RWPE1 (cell line): ENCODE measurements at regions not wholly inside any gene's neighbourhood (a gene's known extent, or its start where the extent isn't known, plus 50 kb on each side); places are given as distances from the start of the nearest gene placed in this dataset.

Source experiments
- CTCF ChIA-PET: fragments of 350-600 bp; sonication (Branson Sonifier 250); formaldehyde crosslinking; extraction: SDS; loops from one replicate; lab custom pipeline; 2021; lab: Yijun Ruan, JAX
- POLR2A ChIA-PET: fragments of 400-600 bp; formaldehyde crosslinking; extraction: SDS; loops from one replicate; lab custom pipeline; 2020; ENCODE audit warnings: antibody characterized with exemption; ENCODE audit not compliant: low non-redundant PET; lab: Yijun Ruan, JAX
- DNase-seq: peaks from one replicate; pipeline ENCODE4 v3.0.0; 2012; ENCODE audit warnings: low spot score
- H3K27ac ChIP-seq: fragments of 450-650 bp; 2 replicates; pipeline ENCODE4 v1.5.1; 2017
- TF ChIP-seq, protein P1 (sequence below): fragments of 450-650 bp; conservative IDR thresholded peaks from 2 replicates; pipeline ENCODE4 v1.5.1; 2017; ENCODE audit warnings: low read depth, mild to moderate bottlenecking

DNA sequence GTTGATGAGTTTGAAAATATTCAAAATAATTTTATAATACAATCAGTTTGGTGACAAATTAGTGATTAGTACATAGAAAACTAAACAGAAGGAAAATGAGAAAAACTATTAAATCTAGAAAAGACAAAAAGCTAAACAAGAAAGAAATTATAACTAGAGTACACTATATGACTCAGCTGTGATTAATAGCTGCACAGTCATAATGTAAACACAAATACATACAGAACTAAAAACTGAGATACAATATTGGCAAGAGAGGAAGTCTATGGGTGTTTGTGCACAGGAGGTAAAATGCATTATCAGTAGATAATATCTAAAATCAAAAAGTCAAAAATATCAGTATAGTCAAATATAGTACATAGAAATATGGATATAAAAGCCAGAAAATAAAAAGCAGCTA is 80.7 kb upstream of the PCSK6 start:
- POLR2A ChIA-PET = no interaction called here
- H3K27ac ChIP-seq = no peak overlapping the region
- TF ChIP-seq, protein P1, sequence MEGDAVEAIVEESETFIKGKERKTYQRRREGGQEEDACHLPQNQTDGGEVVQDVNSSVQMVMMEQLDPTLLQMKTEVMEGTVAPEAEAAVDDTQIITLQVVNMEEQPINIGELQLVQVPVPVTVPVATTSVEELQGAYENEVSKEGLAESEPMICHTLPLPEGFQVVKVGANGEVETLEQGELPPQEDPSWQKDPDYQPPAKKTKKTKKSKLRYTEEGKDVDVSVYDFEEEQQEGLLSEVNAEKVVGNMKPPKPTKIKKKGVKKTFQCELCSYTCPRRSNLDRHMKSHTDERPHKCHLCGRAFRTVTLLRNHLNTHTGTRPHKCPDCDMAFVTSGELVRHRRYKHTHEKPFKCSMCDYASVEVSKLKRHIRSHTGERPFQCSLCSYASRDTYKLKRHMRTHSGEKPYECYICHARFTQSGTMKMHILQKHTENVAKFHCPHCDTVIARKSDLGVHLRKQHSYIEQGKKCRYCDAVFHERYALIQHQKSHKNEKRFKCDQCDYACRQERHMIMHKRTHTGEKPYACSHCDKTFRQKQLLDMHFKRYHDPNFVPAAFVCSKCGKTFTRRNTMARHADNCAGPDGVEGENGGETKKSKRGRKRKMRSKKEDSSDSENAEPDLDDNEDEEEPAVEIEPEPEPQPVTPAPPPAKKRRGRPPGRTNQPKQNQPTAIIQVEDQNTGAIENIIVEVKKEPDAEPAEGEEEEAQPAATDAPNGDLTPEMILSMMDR = no peak; the same call in 1 of the 2 replicates
- DNase-seq = peak; percentile 61
- CTCF ChIA-PET = no interaction called here

DNA sequence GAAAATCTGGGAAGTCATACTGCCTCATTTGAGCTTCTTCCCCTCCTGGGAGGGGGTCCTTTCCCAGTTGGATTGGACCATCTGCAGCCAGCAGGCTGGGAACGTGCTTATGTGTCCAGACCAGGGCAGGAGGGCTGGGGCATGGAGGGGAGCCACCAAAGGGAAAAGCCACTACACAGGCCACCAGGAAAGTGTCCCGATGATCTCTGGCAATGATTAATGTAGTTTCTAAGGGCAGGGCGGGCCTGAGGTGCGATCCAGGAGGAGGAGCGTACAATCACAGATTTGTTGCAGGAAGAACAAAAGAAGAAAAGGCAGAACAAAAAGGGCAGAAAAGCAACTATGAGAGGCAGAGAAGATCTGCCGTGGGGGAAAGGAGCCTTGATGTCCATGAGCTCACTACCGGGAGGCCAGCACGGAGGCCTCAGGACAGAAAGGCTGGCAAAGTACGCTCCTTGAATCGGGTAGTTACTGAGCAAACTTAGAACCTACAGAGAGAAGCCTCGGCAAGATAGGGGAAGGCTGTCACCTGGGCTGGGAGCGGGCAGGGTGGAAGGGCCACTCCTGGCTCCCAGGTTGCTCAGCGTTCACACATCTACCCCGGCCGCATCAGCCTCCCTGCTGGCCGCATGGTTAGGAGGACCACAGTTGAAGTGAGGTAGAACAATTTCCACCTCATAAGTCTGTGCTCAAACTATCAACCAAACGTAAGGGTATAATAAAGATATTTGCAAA is 79.5 kb upstream of the PCSK6 start:
- no peak overlapping the region for H3K27ac ChIP-seq
- POLR2A ChIA-PET = no interaction called here
- DNase-seq = no peak
- TF ChIP-seq, protein P1 = no peak
- CTCF ChIA-PET = no interaction called here

GRCh38 chr15:101568309-101568708 is 78.8 kb upstream of the PCSK6 start:
- DNase-seq = no peak
- CTCF ChIA-PET = no interaction called here
- POLR2A ChIA-PET = no interaction called here

GRCh38 chr15:101566748-101567488 is 77.4 kb upstream of the PCSK6 start:
- no peak overlapping the region for H3K27ac ChIP-seq
- POLR2A ChIA-PET = no interaction called here
- TF ChIP-seq, protein P1 = no peak
- CTCF ChIA-PET = no interaction called here
- no peak for DNase-seq

More at GRCh38 chr15:101568309-101568708, 78.8 kb upstream of the PCSK6 start:
- TF ChIP-seq, protein P1 = no peak
- no peak overlapping the region for H3K27ac ChIP-seq

DNA sequence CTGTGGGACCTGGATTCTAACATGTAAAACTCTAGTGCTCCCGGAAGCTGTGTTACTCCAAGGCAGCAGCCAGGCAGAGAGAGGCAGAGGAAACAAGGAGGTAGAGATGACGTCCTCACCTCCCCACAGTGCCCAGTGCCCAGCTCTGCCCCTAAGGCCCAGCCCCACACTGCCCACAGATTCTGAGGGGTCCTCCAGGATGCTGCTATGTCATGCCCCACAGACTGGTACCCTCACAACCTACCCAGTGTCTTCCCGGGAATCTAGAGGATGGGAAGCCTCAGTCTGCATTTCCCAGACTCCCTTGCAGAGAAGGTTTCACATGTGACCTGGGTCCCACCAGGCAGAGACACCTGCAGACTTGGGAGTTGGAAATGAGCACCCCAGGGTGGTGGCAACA is 75.9 kb upstream of the PCSK6 start:
- TF ChIP-seq, protein P1 = no peak
- H3K27ac ChIP-seq = no peak overlapping the region
- ChIA-PET POLR2A (no interaction called here), CTCF (no interaction called here)
- no peak for DNase-seq

- TF ChIP-seq, protein P1 = no peak
- POLR2A ChIA-PET = no interaction called here
- CTCF ChIA-PET = no interaction called here
These were observed 73.8 kb upstream of the PCSK6 start for GRCh38 chr15:101563176-101563796.

More at GRCh38 chr15:101563176-101563796, 73.8 kb upstream of the PCSK6 start:
- H3K27ac ChIP-seq = no peak overlapping the region
- no peak for DNase-seq
